Psoas muscle (tissue), 7 donors: ENCODE measurements at regions not wholly inside any gene's neighbourhood (a gene's known extent, or its start where the extent isn't known, plus 50 kb on each side); places are given as distances from the start of the nearest gene placed in this dataset.

Experiments
- ATAC-seq, 4 donors: fragments of 200-7000 bp; cut with Tn5 transposase; one replicate each; pipeline ENCODE4 v1.9.1; 2020; ENCODE audit warnings: moderate library complexity in 3 of 4, mild to moderate bottlenecking in 2 of 4
- DNase-seq, 2 donors: peaks; one replicate each; pipeline ENCODE4 v3.0.0-alpha.2; 2020
- H3K27ac ChIP-seq: fragments of 200-600 bp; one replicate; pipeline ENCODE4 v1.8.0; 2022
- H3K27me3 ChIP-seq, 3 donors: fragments of 200-600 bp in 1 of 3; one replicate each; pipeline versions ENCODE4 v1.6.1 to v1.8.0; 2013 to 2022; ENCODE audit warnings: low read length in 2 of 3, mild to moderate bottlenecking in 2 of 3, moderate library complexity in 1 of 3; ENCODE audit not compliant: insufficient read depth in 3 of 3
- H3K36me3 ChIP-seq, 2 donors: fragments of 200-600 bp in 1 of 2; one replicate each; pipeline versions ENCODE4 v1.6.1 to v1.8.0; 2013 to 2022; ENCODE audit warnings: low read depth in 1 of 2, mild to moderate bottlenecking in 1 of 2, moderate library complexity in 1 of 2; ENCODE audit not compliant: insufficient read depth in 1 of 2
- H3K4me1 ChIP-seq: fragments of 200-600 bp; one replicate; pipeline ENCODE4 v1.8.0; 2022
- H3K4me3 ChIP-seq: fragments of 200-600 bp; one replicate; pipeline ENCODE4 v1.8.0; 2022; ENCODE audit warnings: mild to moderate bottlenecking
- H3K9me3 ChIP-seq: fragments of 200-600 bp; one replicate; pipeline ENCODE4 v1.8.0; 2022
- CTCF ChIP-seq: fragments of 200-600 bp; IDR thresholded peaks from one replicate; pipeline ENCODE4 v1.8.0; 2022; ENCODE audit warnings: antibody characterized with exemption
- WGBS, 3 donors: extraction: QIAGEN DNeasy Blood & Tissue Kit; methylation state at CpG; one replicate each; pipeline versions ENCODE4 v1.1.6 to v1.1.7; 2013; 5-methylcytosine and 5-hydroxymethylcytosine counted together
- intact Hi-C, 2 donors: fragments of 100-400 bp; cut with DNase I; formaldehyde crosslinking; loops; one replicate each; pipeline versions ENCODE4 v1.11.0 to v1.14.2; 2022
- donor health status: healthy with polysubstance abuse.
- donor health status: DM: no; HTN: no; CAD: no; lungs with moderate emphysema.
- donor health status: Bipolar disorder and iron deficiency.
- donor health status: healthy.
- donor health status: DM: yes; HTN: yes; CAD: no.
- donor health status: DM: no; HTN: no; CAD: no.
- donor health status: DM: yes; HTN: yes; CAD: no.

GRCh38 chr14:34330846-34331245 lies 131.2 kb downstream of the SPTSSA start:
- no peak for ATAC-seq
- intact Hi-C loops, result loop anchor here (2.0 to 10.0 kb wide), 2 partner anchors 164 to 168 kb away; no protein-coding TSS in a partner anchor
- no peak for DNase-seq
- no peaks in the 10 kb centered on the region for H3K9me3 ChIP-seq
- no peaks in the 10 kb centered on the region for H3K27me3 ChIP-seq
- WGBS, 3 donors, result 0% methylated on average over 1 of the region's 1 CpG
- no peak overlapping the region for H3K4me3 ChIP-seq
- H3K36me3 ChIP-seq, result no peaks in the 10 kb centered on the region
- no peaks in the 10 kb centered on the region for H3K4me1 ChIP-seq
- no peak overlapping the region for H3K27ac ChIP-seq
- no peak for TF ChIP-seq CTCF

DNA sequence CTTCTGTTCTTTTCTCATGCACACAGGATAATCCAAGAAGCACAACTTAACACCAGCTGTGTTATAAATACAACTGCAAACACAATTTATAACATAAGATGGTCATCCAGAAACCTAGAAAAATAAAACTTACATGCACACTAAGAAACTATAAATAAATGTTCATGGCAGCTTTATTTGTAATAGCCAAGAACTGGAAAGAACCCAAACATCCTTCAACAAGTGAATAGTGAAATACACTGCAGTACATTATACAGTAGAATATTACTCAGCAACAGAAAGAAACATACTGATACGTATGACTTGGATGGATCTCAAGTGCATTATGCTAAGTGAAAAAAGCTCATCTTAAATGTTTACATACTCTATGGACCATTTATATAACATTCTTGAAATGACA lies 132.7 kb downstream of the SPTSSA start:
- ATAC-seq, result no peak
- no peak for TF ChIP-seq CTCF
- H3K27ac ChIP-seq, result no peak overlapping the region
- H3K4me1 ChIP-seq, result no peaks in the 10 kb centered on the region
- no peak for DNase-seq
- 51 to 60% (median 56%) methylated on average over 1 of the region's 1 CpG for WGBS, 3 donors
- no peaks in the 10 kb centered on the region for H3K36me3 ChIP-seq
- H3K27me3 ChIP-seq, result no peaks in the 10 kb centered on the region
- intact Hi-C loops, result no loop called here
- no peak overlapping the region for H3K4me3 ChIP-seq
- H3K9me3 ChIP-seq, result no peaks in the 10 kb centered on the region

- Histone ChIP-seq H3K4me1 (no peaks in the 10 kb centered on the region), H3K27me3 (no peaks in the 10 kb centered on the region), H3K36me3 (no peaks in the 10 kb centered on the region), H3K9me3 (no peaks in the 10 kb centered on the region), H3K27ac (no peak overlapping the region), H3K4me3 (no peak overlapping the region)
- DNase-seq (no peak), ATAC-seq (no peak)
- intact Hi-C loops, result no loop called here
- 52 to 67% (median 57%) methylated on average over 4 of the region's 4 CpGs for WGBS, 3 donors
- TF ChIP-seq CTCF, result no peak
These were observed 133.9 kb downstream of the SPTSSA start for GRCh38 chr14:34328178-34328577.

DNA sequence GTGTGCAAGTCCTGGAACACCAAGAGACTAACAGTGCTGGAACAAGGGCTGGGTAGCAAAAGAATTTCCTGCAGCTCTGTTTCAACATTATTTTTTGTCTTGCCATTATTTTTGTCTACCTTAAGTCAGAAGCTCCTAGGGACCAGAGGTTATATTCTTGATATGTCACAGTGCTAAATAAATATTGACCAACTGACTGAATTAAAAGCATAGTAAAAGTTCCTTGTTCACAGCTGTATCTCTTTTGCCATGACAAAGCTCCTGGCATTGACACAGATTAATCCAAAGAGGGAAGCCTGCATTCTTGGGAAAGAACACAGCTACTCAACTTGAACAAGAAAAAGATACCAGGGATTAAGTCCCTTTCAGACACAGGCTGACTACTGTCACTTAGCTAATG lies 136.5 kb downstream of the SPTSSA start:
- Histone ChIP-seq H3K36me3 (no peaks in the 10 kb centered on the region), H3K4me1 (no peaks in the 10 kb centered on the region), H3K4me3 (no peak overlapping the region), H3K27me3 (no peaks in the 10 kb centered on the region), H3K27ac (no peak overlapping the region), H3K9me3 (no peaks in the 10 kb centered on the region)
- intact Hi-C loops, result no loop called here
- DNase-seq (no peak), ATAC-seq (no peak)
- TF ChIP-seq CTCF, result no peak

DNA sequence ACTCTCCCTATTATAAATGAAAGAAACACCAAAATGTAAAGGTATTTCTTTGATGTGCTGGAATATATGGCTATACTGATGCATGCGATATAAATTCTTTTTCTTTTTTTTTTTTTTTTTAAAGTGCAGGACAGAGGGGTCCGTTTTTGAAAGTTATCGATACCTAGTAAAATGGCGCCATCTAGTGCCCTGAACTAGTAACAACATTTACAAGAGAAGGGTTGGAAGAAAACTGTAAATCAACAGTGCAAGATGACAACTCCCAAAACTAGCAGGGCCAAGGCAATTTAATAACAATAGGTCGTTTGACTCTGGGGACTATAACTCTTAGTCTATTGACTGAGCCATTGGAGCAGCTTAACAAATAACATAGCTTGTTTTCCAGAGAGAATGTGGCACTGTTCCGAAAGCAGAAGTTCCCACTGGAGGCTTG lies 137.7 kb downstream of the SPTSSA start:
- WGBS, 3 donors, result 17% methylated on average over 6 of the region's 6 CpGs
- H3K4me1 ChIP-seq, result no peaks in the 10 kb centered on the region
- H3K9me3 ChIP-seq, result no peaks in the 10 kb centered on the region
- peaks cover 0 to 2% (median 0%) of the 10 kb centered on the region in 3 donors for H3K27me3 ChIP-seq
- TF ChIP-seq CTCF, result peak; percentile 62
- no peaks in the 10 kb centered on the region for H3K36me3 ChIP-seq
- H3K4me3 ChIP-seq, result no peak overlapping the region
- DNase-seq (no peak), ATAC-seq (peak in 3 of 4 donors; percentile 29 to 74 (median 62))
- H3K27ac ChIP-seq, result no peak overlapping the region
- intact Hi-C loops, result loop anchor here in 1 of 2 donors (5.0 kb wide), 1 partner anchor 487 kb away; no protein-coding TSS in a partner anchor
